Femur (tissue), 1 donor: ENCODE measurements at regions not wholly inside any gene's neighbourhood (a gene's known extent, or its start where the extent isn't known, plus 50 kb on each side); places are given as distances from the start of the nearest gene placed in this dataset.

Experiments used
- DNase-seq: peaks from one replicate; pipeline ENCODE4 v3.0.0-alpha.2; 2017

- DNase-seq, result no peak
Measured at GRCh38 chr2:150417278-150417677, 70.2 kb downstream of the RND3 start.

GRCh38 chr2:150415022-150415421 is 72.4 kb downstream of the RND3 start:
- DNase-seq, result no peak

GRCh38 chr2:150413910-150414309 is 73.6 kb downstream of the RND3 start:
- DNase-seq, result no peak

GRCh38 chr2:150413366-150413765 is 74.1 kb downstream of the RND3 start:
- DNase-seq, result no peak

DNA sequence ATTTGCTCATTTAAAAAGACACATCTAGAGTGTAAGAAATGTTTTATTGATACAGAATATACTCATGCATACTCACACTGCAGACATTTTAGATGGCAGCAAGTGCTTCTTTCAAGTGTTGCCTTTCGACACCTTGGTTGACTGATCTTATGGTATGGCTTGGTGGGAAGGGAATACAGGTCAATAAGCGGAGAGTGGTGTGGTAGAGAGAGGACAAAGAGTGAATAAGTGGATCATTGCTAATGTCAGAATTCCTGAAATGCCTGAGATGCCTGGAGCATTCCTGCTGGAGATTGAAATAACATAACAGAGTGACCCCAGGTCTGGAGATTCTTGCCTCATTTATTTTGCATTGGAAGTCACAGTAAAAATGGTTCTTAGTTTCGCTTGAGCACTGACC is 76.7 kb downstream of the RND3 start:
- no peak for DNase-seq

DNA sequence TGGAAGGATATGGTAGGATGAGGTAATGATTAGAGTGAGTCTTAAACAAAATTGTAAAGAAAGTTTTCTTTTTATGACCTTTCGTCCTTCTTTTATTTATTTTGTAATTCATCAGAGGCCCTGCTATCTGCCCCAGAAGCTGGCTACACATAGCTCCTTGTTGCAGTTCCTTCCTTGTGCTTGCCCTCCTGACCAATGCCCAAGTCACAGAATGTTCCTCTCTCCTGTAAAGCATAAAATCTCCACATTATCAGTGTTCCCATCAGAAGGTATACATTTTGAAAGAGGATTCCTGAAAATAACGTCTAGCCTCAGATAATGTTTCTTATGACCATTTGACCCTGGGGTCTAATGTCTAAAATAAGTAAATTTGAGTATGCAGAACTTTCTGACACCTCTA is 78.3 kb downstream of the RND3 start:
- DNase-seq, result no peak

DNA sequence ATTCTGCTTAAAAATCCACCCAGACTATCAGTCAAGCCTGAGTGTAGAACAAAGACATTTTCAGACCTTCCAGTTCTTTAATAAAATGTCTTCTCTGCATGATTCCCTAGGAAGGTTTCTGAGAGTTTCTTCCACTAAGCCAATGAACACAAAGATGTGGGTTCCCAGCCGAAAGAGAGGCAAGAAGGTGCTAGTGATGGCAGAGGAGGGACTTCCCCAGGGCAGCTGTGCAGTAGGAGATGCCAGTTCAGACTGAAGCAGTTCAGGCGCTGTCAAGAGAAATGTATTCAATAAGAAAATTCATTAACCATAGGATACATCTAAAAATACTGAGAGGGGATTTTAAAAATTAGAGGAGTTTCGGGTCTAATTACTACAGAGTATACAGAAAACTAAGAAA is 83.3 kb downstream of the RND3 start:
- DNase-seq, result no peak

- no peak for DNase-seq
Measured at GRCh38 chr2:150403457-150403856, 84.0 kb downstream of the RND3 start.

DNA sequence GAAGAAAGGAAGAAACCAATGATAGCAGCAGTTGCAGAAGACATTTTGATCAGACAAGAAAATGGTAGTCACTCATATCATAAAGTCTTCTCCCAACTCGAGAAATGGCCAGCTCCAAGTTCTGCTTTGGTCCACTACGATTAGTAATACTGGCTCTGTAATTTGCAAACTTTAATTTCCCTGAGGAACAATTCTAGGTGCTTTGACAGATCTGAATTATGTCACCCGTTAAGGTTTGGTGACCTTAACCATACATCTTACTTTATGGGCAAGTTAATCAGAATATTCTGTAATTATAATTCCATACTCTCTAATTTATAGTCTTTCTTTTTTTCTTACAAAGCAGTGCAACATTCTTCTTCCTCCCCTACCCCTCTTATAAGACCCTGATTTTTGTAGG is 84.5 kb downstream of the RND3 start:
- no peak for DNase-seq

DNA sequence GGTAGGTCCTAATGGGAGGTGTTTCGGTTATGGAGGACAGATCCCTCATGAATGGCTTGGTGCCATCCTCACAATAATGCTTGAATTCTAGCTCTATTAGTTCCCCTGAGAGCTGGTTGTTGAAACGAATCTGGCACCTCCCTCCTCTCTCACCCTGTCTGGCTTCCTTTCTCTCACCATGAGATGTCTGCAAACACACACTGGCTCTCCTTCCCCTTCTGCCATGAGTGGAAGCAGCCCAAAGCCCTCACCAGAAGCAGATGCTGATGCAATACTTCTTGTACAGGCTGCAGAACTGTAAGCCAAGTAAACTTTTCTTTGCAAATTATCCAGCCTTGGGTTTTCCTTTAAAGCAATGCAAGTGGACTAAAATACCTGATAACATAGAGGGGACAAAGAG is 86.6 kb downstream of the RND3 start:
- DNase-seq, result no peak

DNA sequence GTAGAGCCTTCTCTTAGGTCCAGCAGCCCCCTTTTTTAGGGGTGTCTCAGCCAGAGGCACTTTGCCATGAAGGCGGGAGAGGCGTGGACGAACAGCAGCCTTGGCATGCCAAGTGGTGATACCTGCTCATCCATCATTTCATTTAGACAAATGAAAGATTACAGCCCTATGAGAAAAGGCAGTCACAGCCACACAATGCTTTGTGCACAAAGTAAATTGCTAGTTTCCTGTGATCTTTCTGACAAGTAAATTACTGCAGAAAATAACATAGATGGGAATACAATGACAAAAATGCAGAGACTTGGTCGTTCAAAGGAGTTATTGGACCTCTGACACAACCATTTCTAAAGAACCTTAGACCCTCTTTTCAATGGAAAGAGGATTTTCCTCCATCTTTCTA is 94.9 kb downstream of the RND3 start:
- no peak for DNase-seq

GRCh38 chr2:150391779-150392178 is 95.7 kb downstream of the RND3 start:
- DNase-seq, result no peak

- DNase-seq, result no peak
Measured at GRCh38 chr2:150389447-150389846, 98.0 kb downstream of the RND3 start.

DNA sequence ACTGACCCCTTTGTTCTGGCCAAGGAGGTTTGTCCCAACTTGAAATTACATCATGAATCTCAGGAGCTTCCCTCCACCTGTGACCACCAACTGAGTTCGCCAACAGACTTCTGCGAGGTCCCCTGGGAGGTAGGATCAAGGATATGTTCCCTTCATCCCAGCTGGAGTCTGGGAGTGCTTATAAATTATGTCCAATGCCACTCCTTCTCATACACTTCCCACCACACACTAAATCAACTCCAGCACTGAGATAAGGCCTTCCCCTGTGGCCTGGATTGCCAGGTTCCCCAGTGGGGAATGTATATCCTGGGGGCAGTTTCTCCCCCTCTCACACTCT is 99.2 kb downstream of the RND3 start:
- no peak for DNase-seq

DNA sequence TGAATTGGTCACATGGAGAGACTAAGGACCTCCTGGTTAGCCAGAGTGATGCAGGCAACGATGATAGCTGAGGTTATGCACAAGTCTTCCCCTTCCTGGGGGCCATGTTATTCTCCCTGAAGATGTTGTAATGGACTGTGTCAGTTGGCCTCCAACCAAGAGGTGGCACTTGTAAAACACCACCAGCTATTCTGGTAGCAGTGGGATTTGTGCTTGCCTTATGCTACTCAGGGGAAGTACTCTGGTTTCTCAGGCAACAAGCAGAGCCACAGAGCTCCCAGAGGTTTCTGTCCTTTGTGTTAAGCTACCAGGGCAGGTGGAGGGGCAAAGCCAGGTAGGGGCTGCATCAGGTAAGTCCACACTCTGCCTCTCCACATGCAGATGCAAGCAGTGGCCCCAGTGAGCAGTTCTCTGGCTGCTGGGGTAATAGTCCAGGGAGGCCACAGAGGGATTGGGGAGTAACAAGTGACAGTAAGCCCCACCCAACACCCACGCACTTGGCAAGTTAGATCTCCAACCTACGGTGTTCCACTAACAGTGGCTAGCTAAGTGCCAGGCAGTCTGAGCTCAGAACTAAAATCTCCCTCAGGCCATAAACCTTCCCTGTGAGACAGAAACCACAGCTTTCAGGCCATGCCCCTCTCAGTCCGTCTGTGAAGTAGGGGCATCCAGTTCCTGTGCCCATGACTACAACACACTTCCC is 99.7 kb downstream of the RND3 start:
- DNase-seq, result no peak

DNA sequence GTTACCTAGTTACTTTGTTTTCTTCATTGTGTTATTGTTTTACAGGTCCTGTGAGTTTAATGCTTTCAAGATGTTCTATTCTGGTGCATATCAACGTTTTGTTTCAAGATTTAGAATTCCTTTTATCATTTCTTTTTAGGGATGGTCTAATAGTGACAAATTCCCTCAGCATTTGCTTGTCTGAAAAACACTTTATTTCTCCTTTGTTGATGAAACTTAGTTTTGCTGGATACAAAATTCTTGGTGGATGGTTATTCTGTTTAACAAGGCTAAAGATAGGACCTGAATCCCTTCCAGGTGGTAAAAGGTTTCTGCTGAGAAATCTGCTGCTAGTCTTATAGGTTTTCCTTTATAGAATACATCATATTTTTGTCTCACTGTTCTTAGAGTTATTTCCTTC is 102.3 kb downstream of the RND3 start:
- DNase-seq, result no peak

GRCh38 chr2:150383587-150383986 is 103.9 kb downstream of the RND3 start:
- no peak for DNase-seq

DNA sequence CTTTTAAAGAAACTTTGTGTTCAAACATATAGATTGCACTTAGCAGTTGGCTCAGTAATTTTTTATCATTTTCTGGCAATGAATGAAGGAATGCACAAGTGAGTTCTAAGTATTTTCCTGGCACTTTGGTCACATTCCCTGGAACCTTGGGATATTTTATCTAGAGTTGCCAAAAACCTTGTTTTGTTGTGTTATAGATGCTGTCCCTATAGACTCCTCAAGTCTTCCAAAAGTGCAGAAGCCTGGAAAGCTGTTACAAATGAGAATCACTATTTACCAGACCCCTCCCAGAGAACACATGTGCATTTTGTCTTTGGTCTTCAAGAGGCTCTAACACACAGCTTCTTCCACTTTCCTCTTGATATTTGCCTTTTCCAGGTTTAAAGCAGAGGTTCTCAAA is 108.3 kb downstream of the RND3 start:
- no peak for DNase-seq

DNA sequence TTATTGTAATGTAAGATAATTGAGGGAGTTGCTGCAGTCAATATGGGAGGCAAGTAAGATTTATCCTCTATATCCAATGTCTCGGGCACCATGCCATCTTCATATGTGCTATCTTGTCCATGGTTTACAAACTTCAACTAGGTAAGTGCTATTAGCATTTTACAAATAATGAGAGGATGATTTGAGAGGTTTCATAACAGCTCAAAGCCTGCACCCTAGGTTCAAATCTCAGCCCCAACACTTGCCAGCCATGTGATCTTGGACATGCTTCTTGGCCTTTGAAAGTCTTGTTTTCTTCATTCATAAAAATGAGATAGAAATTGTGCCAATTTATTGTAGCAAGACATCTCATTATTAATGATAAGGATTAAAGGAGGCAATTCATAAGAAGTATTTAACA is 108.8 kb downstream of the RND3 start:
- DNase-seq, result no peak

DNA sequence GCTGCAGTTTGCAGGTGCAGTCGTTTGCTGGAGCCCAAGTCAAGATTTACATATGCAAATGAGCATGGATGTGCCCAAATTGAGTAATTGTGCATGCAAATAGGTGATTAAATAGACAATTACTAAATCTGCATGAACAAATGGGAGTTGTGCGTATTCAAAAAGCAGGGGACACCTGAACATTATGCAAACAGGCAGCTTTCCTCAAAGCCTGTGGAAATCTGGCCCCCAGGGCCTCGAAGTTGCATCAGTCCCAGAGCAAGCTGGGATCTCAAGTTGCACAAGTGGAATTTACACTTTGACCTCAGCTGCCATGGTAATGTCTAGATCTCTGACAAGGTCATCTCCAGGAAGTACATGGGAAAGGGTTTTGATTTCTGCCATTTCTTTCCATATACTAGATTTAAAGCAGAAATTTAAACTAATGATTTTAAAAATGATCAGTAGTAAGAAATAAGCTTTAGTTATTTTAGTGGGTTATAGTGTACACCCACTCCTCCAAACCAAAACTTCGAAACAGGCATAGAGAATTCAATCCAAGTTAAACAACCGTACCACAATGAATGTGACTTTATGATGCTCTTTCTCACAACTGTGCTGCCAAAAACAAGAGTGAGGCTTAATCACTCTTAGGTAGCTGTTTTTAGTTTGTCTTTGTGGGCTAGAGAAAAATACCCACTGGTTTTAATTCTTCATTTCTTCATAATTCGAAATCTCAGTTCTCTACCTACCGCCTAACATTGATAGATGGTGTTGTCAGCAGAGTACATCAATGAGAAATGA is 110.7 kb downstream of the RND3 start:
- no peak for DNase-seq

- DNase-seq, result no peak
Measured at GRCh38 chr2:150375333-150375732, 112.1 kb downstream of the RND3 start.

DNA sequence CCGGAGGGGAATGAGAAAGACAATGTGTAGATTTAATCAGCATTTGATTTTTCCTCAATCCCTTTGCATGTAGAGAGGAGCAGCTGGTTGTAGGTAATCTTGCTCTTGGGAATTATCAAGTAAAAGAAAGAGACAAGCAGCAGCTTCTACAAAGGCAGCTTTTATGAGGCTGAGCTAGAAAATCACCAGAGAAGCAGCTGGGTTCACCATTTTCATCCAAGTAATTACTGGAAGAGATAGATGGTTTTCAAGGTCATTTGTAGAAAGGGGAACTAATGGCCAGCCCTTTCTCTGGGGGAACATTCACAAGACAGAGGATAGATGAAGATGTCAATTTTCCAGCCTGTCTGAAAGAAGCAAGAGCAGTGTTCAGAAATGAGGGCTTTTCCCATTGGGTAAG is 113.0 kb downstream of the RND3 start:
- no peak for DNase-seq

DNA sequence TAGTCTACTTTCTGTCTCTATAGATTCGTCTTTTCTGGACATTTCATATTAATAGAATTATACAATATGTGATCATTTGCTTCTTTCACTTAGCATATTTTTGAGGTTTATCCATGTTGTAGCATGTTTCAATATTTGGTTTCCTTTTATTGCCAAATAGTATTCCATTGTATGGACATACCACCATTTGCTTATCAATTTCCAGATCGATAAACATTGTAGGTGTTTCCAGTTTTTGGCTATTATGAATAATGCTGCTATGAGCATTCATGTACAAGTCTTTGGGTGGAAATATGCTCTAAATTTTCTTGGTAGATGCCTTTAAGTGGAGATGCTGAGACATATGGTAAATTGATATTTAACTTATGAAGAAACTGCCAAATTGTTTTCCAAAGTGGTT is 114.1 kb downstream of the RND3 start:
- DNase-seq, result no peak

DNA sequence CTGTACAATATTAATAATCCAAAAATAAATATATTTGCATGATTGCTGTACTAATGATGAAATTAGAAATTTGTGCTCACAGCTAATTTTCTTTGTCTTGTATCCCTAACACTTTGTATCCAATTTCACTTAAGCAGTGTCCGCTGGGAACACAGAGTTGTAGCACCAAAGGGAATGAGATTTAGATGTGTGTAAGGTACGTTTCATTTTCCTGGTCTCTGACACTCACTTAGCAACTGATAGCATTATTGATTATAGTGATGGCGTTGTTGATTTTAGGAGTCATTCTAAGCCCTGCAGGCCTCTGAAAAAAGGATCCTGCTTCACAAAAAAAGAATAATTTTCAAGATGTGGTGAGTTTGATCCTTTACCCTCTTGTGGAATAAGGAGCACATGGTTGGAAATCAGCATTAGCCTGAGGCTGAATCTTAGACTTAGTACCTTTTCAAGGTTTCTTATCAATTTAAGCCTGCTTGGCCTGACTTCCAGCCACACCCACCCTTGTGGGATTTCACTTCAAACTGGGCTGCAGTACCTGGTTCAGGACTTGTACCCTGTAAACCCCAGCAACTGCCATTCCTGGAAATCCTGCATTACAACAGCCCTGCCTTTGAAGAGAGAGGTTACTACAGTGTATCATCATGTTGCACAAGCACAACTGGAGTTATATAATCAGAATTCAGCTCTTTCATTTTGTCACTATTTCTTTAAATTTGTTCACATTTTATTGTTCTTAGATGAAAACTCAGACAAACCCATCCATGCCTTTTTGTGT is 116.2 kb downstream of the RND3 start:
- DNase-seq, result no peak
